GM21526 (cell line): ENCODE measurements at regions not wholly inside any gene's neighbourhood (a gene's known extent, or its start where the extent isn't known, plus 50 kb on each side); places are given as distances from the start of the nearest gene placed in this dataset.
"Not testable (repeated sequence)": the region's sequence is repeated elsewhere in the genome, so short reads cannot be mapped to it uniquely, and the experiment has no call there.

Experiments used
- ATAC-seq: cut with Tn5 transposase; IDR thresholded peaks from one replicate; pipeline ENCODE4 v1.9.1; 2021; ENCODE audit warnings: moderate library complexity; ENCODE audit not compliant: unreplicated experiment, low FRiP score

GRCh38 chr6:66628917-66629316 is 921.9 kb upstream of the EYS start:
- no peak for ATAC-seq

DNA sequence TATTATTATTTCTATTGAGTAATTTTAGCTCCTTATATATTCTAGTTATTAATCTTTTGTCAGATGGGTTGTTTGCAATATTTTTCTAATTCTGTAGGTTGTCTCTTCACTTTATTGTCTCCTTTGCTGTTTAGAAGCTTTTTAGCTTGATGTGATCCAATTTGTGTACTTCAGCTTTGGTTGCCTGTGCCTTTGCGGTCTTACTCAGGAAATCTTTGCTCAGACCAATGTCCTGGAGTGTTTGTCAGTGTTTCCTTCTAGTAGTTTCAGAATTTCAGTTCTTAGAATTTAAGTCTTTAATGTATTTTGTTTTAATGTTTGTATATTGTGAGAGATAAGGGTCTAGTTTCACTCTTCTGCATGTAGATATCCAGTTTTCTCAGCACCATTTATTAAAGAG is 916.0 kb upstream of the EYS start:
- no peak for ATAC-seq

GRCh38 chr6:66605971-66606370 is 898.9 kb upstream of the EYS start:
- no peak for ATAC-seq

- no peak for ATAC-seq
These were observed 898.0 kb upstream of the EYS start for GRCh38 chr6:66605011-66605410.

- no peak for ATAC-seq
These were observed 892.5 kb upstream of the EYS start for GRCh38 chr6:66599541-66599940.

DNA sequence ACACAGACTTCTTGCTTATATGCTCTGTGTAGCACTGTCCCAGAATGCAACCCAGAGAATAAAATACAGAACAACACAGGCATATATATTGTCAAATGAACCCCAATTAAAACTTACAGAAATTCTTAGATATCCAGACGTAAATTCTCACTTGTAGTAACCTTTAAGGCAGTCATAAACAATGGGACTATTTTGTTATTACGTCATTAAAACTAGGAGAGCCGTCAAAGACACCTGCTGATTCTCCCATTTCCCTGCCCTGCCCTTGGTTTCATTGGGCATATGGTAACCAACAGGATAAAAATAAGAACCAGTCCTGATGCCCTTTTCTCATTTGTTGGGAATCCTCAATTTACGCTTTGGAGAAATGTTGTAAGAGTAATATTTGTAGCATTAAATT is 871.3 kb upstream of the EYS start:
- no peak for ATAC-seq

GRCh38 chr6:66568271-66568670 is 861.2 kb upstream of the EYS start:
- ATAC-seq: no peak

DNA sequence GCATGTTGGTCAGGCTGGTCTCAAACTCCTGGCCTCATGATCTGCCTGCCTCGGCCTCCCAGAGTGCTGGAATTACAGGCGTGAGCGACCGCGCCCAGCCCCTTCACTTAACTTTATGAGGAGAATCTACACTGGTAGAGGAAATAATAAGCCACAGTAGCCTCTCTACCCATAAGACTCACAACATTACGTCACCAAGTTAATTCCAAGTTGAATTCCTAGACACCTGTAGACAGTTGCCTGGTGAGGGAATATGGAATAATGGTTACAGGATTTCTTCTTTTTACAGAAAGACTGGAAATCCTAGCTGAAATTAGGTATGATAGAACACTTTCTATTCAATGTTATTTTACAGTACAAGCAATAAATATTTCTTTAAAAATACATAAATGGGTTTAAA is 854.5 kb upstream of the EYS start:
- no peak for ATAC-seq

DNA sequence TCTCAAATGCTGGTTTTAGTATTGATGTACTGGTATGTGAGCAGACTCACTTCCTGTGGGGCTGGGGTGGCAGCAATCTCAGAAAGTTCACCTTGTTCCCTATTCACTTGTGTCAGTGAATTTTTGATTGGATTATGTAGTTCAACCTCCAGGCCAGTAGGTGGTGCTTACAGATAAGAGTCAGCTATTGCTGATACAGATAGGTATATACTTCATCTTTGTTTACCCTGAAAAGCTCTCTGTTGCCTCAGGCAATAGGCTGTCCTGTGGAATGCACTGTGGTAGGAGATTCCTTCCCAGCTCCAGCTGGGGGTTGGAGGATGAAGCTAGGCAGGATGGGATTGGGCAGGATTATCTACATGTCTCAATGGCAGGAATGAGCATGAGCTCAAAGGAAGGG is 851.2 kb upstream of the EYS start:
- no peak for ATAC-seq

GRCh38 chr6:66556936-66557335 is 849.9 kb upstream of the EYS start:
- ATAC-seq: no peak

DNA sequence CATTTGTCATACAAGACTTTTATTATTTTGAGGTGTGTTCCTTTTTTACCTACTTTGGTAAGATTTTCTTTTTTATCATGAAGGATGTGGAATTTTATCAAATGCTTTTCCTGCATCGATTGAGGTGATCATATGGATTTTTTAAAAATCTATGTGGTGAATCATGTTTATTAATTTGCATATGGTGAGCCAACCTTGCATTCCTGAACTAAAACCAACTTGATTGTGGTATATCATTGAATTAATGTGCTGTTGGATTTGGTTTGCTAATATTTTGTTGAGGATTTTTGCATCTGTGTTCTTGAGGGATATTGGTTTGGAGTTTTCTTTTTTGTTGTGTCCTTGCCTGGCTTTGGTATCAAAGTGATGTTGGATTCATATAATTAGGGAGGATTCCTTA is 848.1 kb upstream of the EYS start:
- ATAC-seq: no peak

GRCh38 chr6:66553441-66553840 is 846.4 kb upstream of the EYS start:
- ATAC-seq: no peak

DNA sequence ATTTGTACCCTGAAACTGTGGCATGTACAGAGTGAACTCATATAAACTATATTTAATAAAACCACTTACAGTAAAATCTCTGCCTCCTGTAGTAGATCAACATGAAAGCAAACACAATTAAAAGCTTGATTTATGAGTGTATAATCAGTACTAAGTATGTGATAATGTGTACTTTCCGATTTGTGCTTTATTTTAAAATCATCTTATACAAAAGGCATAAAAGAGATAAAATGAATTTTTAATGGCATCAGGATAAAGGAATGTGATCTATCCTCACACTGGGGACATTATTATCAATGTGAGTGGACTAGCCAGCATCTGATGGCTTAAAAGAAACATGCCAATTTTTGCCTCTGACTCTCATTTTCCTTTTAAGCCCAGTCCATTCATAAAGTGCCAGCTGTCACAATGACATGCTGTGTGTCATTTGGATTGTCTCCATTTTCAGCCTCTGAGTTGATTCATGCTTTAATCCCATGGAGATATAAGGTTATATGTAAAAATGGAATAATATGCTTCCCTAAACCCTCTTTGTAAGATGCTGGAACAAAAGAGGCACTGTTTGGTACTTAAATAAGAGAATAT is 831.6 kb upstream of the EYS start:
- ATAC-seq: no peak

- no peak for ATAC-seq
These were observed 826.9 kb upstream of the EYS start for GRCh38 chr6:66533921-66534404.

GRCh38 chr6:66526061-66526460 is 819.0 kb upstream of the EYS start:
- no peak for ATAC-seq

GRCh38 chr6:66522864-66523263 is 815.8 kb upstream of the EYS start:
- no peak for ATAC-seq

GRCh38 chr6:66516377-66516776 is 809.4 kb upstream of the EYS start:
- no peak for ATAC-seq

GRCh38 chr6:66508433-66508832 is 801.4 kb upstream of the EYS start:
- ATAC-seq: no peak

DNA sequence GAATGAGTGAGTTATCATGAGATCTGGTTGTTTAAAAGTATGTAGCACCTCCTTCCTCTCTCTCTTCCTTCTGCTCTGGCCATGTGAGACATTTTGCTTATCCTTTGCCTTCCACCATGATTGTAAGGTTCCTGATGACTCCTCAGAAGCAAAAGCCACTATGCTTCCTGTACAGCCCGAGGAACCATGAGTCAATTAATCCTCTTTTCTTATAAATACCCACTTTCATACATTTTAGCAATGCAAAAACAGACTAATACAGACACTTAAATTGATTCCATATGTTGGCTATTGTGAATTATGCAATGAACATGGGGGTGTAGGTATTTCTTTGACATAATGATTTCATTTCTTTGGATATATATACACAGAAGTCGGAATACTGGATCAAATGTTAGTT is 792.8 kb upstream of the EYS start:
- ATAC-seq: no peak

- ATAC-seq: no peak
These were observed 789.6 kb upstream of the EYS start for GRCh38 chr6:66496659-66497058.

GRCh38 chr6:66494643-66495042 is 787.6 kb upstream of the EYS start:
- not testable (repeated sequence) for ATAC-seq

DNA sequence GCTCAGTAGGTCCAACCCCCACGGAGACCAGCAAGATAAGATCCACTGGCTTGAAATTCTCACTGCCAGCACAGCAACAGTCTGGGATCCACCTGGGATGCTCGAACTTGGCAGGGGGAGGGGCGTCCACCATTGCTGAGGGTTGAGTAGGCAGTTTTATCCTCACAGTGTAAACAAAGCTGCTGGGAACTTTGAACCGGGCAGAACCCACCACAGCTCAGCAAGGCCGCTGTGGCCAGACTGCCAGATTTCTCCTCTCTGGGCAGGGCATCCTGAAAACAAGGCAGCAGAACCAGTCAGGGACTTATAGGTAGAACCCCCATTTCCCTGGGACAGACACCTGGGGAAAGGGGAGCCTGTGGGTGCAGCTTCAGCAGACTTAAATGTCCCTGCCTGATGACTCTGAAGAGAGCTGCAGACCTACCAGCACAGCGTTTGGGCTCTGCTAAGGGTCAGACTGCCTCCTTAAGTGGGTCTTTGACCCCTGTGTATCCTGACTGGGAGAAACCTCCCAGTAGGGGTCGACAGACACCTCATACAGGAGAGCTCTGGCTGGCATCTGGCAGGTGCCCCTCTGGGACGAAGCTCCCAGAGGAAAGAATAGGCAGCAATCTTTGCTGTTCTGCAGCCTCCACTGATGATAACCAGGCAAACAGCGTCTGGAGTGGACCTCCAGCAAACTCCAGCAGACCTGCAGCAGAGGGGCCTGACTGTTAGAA is 782.4 kb upstream of the EYS start:
- no peak for ATAC-seq
